Psoas muscle (tissue), 7 donors: ENCODE measurements at regions not wholly inside any gene's neighbourhood (a gene's known extent, or its start where the extent isn't known, plus 50 kb on each side); places are given as distances from the start of the nearest gene placed in this dataset.

ENCODE experiments used
- ATAC-seq, 4 donors: fragments of 200-7000 bp; cut with Tn5 transposase; one replicate each; pipeline ENCODE4 v1.9.1; 2020; ENCODE audit warnings: moderate library complexity in 3 of 4, mild to moderate bottlenecking in 2 of 4
- DNase-seq, 2 donors: peaks; one replicate each; pipeline ENCODE4 v3.0.0-alpha.2; 2020
- H3K27ac ChIP-seq: fragments of 200-600 bp; one replicate; pipeline ENCODE4 v1.8.0; 2022
- H3K27me3 ChIP-seq, 3 donors: fragments of 200-600 bp in 1 of 3; one replicate each; pipeline versions ENCODE4 v1.6.1 to v1.8.0; 2013 to 2022; ENCODE audit warnings: low read length in 2 of 3, mild to moderate bottlenecking in 2 of 3, moderate library complexity in 1 of 3; ENCODE audit not compliant: insufficient read depth in 3 of 3
- H3K36me3 ChIP-seq, 2 donors: fragments of 200-600 bp in 1 of 2; one replicate each; pipeline versions ENCODE4 v1.6.1 to v1.8.0; 2013 to 2022; ENCODE audit warnings: low read depth in 1 of 2, mild to moderate bottlenecking in 1 of 2, moderate library complexity in 1 of 2; ENCODE audit not compliant: insufficient read depth in 1 of 2
- H3K4me1 ChIP-seq: fragments of 200-600 bp; one replicate; pipeline ENCODE4 v1.8.0; 2022
- H3K4me3 ChIP-seq: fragments of 200-600 bp; one replicate; pipeline ENCODE4 v1.8.0; 2022; ENCODE audit warnings: mild to moderate bottlenecking
- H3K9me3 ChIP-seq: fragments of 200-600 bp; one replicate; pipeline ENCODE4 v1.8.0; 2022
- WGBS, 3 donors: extraction: QIAGEN DNeasy Blood & Tissue Kit; methylation state at CpG; one replicate each; pipeline versions ENCODE4 v1.1.6 to v1.1.7; 2013; 5-methylcytosine and 5-hydroxymethylcytosine counted together
- intact Hi-C, 2 donors: fragments of 100-400 bp; cut with DNase I; formaldehyde crosslinking; loops; one replicate each; pipeline versions ENCODE4 v1.11.0 to v1.14.2; 2022
- TF ChIP-seq, protein P1 (sequence below): fragments of 200-600 bp; IDR thresholded peaks from one replicate; pipeline ENCODE4 v1.8.0; 2022; ENCODE audit warnings: antibody characterized with exemption
- donor health status: healthy with polysubstance abuse.
- donor health status: DM: no; HTN: no; CAD: no; lungs with moderate emphysema.
- donor health status: Bipolar disorder and iron deficiency.
- donor health status: healthy.
- donor health status: DM: yes; HTN: yes; CAD: no.
- donor health status: DM: no; HTN: no; CAD: no.
- donor health status: DM: yes; HTN: yes; CAD: no.

DNA sequence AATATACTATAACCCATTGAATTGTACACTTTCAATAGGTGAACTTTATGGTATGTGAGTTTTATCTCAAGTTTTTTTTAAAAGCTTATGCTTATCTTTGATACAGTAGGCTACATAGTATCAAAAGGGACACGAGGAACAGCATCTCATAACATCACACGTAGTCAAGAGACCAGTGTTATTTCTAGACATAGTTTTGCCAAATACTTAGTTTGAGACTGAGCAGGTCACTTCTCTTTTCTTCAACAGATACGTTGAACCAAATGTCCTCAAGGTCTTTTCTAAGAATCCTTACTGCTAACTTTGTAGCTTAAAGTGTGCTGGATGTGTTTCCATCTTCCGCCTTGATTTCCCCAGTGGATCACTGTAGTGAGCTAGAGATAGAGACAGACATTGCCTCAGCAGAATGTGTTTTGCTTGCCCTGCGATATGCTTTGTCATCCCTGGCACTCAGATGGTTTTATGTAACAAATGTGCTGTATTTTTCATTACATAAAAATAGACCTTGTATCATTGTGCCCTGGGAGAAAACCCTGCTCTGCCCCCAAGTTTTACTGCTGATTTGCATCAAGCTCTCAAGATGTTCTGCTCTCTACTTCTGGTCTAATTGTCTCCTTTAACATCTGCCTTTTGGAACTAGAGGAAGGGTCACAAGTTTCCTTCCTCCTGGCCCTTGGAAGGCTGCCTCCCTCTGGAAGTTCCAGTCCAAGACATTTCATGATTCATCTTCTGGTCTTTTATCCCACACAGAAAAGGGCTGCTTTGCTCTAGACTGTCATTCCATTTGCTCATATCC is 426.4 kb upstream of the RGMA start:
- peak; percentile 74 to 91 (median 82) for ATAC-seq

DNA sequence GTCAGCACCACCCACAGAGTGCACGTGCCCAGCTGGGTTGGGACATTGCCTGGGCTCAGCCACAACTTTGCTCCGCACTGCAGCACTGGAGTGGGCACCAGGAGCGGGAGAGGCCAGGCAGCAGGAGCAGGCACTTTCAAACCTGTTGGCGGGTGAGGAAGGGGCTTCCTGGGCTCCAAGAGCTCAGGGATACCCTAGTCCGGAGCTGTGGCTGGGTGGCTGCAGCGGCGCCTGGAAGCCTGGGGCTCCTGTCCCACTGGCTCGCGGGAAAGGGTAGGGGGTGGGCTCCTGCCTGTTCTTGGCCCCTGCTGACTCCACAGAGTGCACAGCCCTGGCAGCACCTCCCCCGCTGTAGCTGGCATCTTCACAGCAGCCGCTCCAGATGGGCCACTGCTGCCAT is 417.6 kb upstream of the RGMA start:
- 95 to 98% (median 96%) methylated on average over 11 of the region's 11 CpGs for WGBS, 3 donors
- no peaks in the 10 kb centered on the region for H3K36me3 ChIP-seq
- no peaks in the 10 kb centered on the region for H3K4me1 ChIP-seq
- H3K27me3 ChIP-seq: no peaks in the 10 kb centered on the region
- H3K4me3 ChIP-seq: no peak overlapping the region
- DNase-seq (no peak), ATAC-seq (no peak)
- intact Hi-C loops: no loop called here
- no peak overlapping the region for H3K27ac ChIP-seq
- TF ChIP-seq, protein P1, sequence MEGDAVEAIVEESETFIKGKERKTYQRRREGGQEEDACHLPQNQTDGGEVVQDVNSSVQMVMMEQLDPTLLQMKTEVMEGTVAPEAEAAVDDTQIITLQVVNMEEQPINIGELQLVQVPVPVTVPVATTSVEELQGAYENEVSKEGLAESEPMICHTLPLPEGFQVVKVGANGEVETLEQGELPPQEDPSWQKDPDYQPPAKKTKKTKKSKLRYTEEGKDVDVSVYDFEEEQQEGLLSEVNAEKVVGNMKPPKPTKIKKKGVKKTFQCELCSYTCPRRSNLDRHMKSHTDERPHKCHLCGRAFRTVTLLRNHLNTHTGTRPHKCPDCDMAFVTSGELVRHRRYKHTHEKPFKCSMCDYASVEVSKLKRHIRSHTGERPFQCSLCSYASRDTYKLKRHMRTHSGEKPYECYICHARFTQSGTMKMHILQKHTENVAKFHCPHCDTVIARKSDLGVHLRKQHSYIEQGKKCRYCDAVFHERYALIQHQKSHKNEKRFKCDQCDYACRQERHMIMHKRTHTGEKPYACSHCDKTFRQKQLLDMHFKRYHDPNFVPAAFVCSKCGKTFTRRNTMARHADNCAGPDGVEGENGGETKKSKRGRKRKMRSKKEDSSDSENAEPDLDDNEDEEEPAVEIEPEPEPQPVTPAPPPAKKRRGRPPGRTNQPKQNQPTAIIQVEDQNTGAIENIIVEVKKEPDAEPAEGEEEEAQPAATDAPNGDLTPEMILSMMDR: no peak
- H3K9me3 ChIP-seq: no peaks in the 10 kb centered on the region

More for the DNA sequence above, 426.4 kb upstream of the RGMA start:
- peak overlapping the region; percentile 81 for H3K27ac ChIP-seq
- no peaks in the 10 kb centered on the region for H3K36me3 ChIP-seq
- DNase-seq: peak; percentile 55 to 59
- 26 to 62% (median 31%) methylated on average over 5 of the region's 5 CpGs for WGBS, 3 donors
- intact Hi-C loops: loop anchor here (5.0 kb wide), 2 partner anchors 48 to 428 kb away; partner anchors contain the start of gene RGMA (in 1 of the 2)
- H3K4me1 ChIP-seq: peaks cover 31% of the 10 kb centered on the region
- no peak overlapping the region for H3K4me3 ChIP-seq
- TF ChIP-seq, protein P1: no peak
- no peaks in the 10 kb centered on the region for H3K27me3 ChIP-seq
- H3K9me3 ChIP-seq: no peaks in the 10 kb centered on the region

DNA sequence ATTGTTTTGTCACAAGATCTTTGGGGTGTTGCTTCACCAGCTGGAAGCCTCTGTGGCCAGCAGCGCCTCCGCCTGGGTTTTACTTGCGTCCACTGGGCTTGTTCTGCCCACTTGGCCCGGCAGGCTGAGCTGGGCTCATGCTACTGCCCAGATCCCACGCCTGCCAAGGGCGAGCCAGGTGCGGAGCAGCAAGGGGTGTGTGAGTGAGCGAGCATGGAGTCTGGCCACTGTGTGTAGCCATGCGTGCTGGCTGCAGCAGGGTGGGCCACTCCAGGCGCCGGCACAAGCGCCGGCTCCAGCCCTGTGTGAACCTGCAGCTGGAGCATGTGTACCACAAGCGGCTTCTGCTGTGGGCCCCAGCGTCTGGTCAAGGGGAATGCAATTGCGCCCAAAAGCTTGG is 416.5 kb upstream of the RGMA start:
- DNase-seq (peak in 1 of 2 donors; percentile 60), ATAC-seq (peak; percentile 71 to 88 (median 81))
- WGBS, 3 donors: 53 to 67% (median 54%) methylated on average over 16 of the region's 16 CpGs

DNA sequence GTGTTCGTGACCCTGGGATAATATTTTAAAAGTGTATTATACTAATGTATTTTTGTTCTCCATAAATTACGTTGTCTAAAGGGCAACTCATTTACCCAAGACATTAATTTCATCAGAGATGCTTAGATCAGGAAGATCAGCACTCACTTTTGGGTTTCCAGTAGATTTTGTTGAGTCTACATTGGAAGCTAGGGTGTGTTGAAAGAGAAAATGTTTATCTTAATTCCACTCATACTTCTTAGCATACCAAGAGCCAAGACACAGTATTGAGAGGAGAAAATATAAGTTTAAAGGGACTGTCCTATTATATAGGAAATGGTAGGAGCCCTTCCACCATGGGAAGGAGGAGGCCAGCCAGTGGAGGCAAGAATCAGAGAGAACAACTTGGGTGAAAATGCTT is 412.9 kb upstream of the RGMA start:
- intact Hi-C loops: no loop called here
- H3K9me3 ChIP-seq: no peaks in the 10 kb centered on the region
- H3K27me3 ChIP-seq: no peaks in the 10 kb centered on the region
- H3K27ac ChIP-seq: no peak overlapping the region
- no peaks in the 10 kb centered on the region for H3K36me3 ChIP-seq
- 93 to 96% (median 95%) methylated on average over 2 of the region's 2 CpGs for WGBS, 3 donors
- no peak overlapping the region for H3K4me3 ChIP-seq
- ATAC-seq (no peak), DNase-seq (no peak)
- TF ChIP-seq, protein P1: no peak
- H3K4me1 ChIP-seq: no peaks in the 10 kb centered on the region

More for the DNA sequence above, 416.5 kb upstream of the RGMA start:
- TF ChIP-seq, protein P1: no peak
- no peaks in the 10 kb centered on the region for H3K9me3 ChIP-seq
- no peaks in the 10 kb centered on the region for H3K27me3 ChIP-seq
- no peak overlapping the region for H3K27ac ChIP-seq
- no peaks in the 10 kb centered on the region for H3K4me1 ChIP-seq
- no peaks in the 10 kb centered on the region for H3K36me3 ChIP-seq
- intact Hi-C loops: no loop called here
- no peak overlapping the region for H3K4me3 ChIP-seq
